DMS114 treated with DMSO at 0.1 percent for 48 hours (cell line): ENCODE measurements at regions not wholly inside any gene's neighbourhood (a gene's known extent, or its start where the extent isn't known, plus 50 kb on each side); places are given as distances from the start of the nearest gene placed in this dataset.

Experiments used
- DNase-seq: peaks from one replicate; lab custom pipeline; 2025; ENCODE audit not compliant: unreplicated experiment; lab: John Stamatoyannopoulos, UW

DNA sequence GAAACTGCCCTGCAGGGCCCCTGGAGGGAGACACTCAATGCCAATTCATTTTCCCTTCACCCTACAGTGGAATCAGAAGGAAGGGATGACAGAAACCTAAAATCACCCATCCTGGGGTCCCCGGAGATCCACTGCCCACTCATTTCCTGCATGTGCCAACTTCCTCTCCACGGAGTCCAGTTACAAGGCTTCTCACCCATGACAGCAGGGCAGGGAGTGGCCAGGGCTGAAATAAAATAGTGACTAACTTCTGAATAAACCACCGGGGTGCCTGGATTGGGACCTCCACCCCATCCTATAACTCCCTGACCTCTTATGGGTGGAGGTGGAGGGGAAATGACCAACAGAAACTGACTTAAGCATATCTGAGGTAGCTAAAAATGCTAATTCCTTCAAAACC lies 362.3 kb downstream of the MAFB start:
- DNase-seq = no peak

DNA sequence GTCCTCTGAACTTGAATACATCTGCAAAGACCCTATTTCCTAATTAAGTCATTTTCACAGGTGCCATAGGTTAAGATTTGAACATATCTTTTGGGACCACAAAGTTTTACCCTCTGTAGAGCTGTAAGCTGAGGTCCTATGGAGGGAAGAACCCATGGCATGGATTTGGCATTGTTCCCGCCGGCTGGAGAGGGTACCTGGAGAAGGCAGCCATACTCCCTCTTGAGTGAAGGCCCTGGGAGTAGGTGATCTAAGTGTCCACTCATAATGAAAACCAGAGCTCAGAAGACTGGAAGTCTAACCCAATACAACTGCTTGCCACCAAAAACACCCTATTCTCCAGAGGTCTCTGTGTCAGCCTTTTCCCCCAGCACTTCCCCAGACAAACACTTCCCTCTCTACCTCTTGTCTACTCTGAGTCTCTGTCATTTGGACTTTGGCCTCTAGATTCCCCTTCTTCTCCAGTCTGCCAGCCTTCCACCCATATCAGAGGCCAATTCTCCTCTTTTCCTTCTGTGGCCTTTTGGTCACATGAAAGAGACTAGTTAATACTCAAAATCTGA lies 363.9 kb downstream of the MAFB start:
- DNase-seq = no peak

DNA sequence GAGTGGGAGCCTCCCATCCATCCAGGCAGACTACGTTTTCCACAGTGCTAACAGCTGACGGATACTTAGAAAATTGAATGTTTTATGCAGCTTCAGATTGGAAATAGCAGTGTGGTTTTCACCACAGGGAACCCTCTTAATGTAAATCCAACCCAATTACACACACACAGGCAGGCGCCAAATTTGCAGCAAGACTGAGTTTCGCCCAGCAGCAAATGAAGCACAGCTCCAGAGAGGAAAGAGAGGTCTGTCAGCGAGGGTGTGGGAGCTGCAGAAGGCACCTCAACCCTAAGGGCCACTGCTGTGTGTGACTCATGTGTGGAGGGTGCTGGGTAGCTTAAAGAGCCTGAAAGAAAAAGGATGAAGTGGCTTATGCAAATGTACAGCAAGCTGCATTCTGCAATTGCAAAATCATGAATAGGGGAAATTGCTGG lies 365.7 kb downstream of the MAFB start:
- no peak for DNase-seq

DNA sequence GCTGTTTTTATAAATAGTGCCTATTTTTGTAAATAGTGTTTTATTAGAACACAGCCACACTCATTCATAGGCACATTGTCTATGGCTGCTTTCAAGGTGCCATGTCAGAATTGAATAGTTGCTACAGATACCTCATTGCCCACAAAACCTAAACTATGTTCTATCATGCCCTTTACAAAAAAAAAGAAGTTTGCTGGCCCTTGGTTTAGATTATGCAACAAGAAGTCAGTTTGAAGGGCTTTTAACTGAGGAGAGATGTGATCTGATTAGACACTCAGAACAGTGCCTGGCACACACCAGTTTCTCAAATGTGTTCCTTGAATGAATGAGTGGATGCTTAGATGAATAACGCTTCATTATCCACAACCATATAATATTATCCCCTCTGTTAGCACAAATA lies 366.1 kb downstream of the MAFB start:
- DNase-seq = no peak

DNA sequence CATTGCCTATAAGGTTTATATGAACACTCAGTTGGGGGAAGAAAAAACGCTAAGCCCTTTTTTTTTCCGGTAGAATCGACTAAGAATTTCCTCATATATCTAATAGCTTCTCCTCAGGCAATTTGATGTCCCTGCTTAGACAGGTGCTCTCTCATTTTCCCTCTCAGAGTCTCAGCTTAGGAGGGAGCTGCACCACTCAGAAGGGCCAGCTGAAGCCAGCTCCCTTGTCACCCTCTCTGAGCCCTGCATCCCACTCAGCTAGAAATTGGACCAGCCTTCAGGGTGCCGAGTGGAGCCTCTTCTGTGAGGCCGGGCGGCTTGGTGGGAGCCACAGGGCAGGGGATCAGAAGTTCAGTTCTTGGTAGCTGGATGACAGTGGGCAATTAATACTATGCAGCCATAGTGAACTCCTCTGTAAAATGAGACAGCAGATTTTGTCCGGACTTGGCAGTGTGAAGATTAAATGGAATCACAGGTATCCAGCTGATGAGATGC lies 368.5 kb downstream of the MAFB start:
- DNase-seq = no peak

GRCh38 chr20:40319741-40320516 lies 369.1 kb downstream of the MAFB start:
- DNase-seq = no peak

- DNase-seq = no peak
Observed at GRCh38 chr20:40319056-40319455, 370.0 kb downstream of the MAFB start.

DNA sequence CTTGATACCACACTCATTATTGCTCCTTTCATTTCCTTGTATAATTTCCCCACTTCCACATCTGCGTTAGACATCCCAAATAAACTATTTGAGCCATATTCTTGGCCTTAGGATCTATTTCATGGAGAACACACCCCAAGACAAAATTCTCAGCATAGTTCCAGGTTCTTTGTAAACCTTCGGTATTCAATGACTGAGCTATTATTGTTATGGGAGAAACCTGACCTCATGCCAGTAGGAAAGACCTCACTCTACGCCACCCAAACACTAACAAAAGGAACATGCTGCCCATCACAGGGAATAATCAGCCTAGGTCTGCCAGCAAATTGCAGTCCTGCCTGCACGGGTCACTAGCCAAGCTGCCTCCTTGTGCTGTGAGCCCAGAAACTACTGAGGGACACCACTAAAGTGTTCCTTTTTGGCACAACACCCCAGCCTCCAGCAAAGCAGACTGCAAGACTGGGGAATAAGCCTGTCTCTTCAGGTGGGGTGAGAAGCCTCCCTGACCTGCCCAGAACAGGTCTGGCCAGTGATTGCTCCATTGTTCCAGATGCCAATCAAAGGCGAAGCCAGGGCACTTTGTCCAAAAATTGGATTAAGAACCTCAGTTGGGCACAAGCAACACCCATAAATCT lies 371.8 kb downstream of the MAFB start:
- DNase-seq = no peak

DNA sequence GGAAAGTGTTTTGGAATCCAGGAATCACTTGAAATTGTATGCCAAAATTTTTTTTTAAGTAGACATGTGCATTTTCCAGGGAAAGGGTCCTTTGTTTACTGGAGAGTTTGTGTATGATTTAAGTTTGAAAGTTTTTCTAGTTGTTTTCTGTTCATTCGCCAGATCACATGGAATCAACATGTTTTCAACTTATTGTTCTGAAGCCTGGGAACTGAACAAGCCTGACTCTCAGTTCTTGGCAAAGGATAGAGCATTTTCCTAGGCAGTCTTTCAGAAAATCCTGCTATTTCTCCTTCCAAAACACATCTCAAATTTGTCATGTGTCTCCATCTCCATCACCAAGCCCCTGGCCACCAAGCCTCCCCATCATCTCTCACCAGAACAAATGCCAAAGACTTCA lies 374.8 kb downstream of the MAFB start:
- no peak for DNase-seq

DNA sequence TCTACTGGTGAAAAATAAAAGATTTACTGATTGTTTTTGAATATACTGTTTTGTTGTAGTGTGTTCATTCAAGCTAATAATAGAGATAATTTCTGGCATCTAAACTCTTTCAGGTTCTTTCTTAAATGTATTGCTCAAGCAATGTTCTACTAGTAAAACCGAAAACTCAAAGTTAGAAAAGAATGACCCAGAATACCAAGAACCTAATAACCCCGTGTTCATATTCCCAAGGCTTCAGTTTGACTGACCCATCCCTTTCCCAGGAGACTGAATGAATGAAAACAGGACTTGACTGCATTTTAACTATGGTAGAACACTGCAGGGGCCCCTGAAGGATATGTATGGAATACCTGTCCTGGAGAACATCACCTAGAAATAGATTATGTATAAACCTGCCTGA lies 375.3 kb downstream of the MAFB start:
- no peak for DNase-seq

DNA sequence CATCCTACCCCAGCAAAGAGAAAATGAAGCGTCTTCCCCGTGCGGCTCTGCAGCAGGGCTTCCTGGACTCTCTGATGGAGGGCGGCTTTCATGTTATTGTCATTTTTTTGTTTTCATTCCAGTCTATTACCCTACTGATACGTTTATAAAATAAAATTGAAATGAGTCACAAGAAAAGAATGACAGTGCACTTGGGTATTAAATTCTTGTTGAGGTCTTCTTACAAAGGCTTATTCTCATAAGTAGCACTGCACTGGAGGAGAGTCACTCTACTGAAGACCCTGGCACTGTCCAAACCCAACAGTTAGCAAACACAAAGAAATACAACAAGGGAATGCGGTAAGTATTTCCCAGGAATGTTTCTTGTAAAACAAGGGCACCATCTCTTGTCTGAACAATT lies 379.3 kb downstream of the MAFB start:
- no peak for DNase-seq

DNA sequence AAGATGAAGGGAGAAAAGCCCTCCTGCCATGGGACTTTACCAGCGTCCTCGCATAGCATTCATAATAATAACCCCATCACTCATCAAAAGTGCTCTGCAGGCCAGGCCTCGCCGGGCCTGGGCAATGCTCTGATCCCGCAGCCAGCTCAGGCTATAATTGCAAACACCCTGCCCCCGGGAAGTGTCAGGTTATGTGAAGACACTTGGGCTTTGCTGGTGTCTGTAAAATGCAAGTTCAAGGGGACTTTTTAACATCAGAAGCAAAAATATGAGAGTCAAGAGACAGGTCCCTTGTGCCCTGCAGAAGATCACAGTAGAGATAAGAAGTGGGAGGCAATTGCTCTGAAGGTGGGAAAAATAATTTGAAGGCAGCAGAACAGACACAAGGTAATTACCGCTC lies 381.0 kb downstream of the MAFB start:
- DNase-seq = no peak

DNA sequence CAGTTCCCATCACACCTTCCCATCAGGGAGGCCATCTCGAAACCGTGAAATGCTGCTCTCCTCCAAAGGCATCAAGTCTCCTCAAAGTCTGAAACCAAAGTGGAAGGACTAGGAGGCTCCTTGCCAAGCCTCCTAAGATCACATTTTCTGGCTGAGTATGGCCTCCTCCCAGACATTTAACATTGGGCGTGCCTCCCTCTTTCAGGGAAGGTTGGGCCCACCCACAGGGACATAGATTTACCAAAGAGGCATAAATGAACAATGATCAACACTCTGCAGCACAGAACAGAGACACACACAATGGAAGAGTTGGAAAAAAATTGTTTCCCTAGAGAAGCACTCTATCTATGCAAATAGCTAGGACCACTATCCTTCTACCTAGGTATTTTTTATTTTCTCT lies 381.8 kb downstream of the MAFB start:
- DNase-seq = no peak

DNA sequence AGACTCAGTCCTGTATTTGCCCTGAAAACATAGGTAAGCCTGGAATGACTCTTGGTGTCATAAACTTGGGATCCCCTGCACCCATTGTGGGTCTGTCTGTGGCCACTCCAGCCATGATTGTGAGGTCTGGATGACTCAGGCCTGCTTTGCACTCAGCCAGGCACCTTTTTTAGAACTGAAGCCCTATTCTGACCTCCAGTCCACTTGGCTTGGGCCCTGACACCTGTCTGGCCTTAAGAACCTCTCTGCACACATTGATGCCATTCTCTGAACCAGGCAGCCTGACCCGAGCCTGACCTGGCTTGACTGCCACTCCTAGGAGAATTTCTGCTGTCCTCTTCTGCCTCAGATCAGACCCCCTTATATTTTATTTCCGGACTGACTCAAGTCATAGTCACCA lies 383.7 kb downstream of the MAFB start:
- DNase-seq = no peak

- DNase-seq = no peak
Observed at GRCh38 chr20:40304119-40304613, 384.9 kb downstream of the MAFB start.

DNA sequence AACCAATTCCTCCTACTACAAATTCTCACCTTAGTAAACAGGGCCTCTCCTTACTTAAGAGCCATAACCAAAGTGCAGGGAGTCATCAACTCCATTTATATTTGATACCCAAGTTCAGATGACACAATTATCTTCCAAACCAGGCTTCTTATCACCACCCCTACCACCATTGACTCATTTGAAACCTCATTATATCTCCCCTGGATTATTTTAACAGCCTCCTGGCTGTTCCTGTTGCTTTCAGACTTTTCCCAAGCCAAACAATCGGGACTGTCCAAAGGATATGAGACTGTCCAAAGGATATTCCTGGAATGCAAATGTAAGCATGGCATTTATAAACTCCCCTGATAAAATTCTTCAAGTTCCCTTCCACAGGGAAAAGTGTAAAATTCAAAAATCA lies 394.3 kb downstream of the MAFB start:
- no peak for DNase-seq

- no peak for DNase-seq
Observed at GRCh38 chr20:40294175-40294574, 394.9 kb downstream of the MAFB start.

- no peak for DNase-seq
Observed at GRCh38 chr20:40293740-40294139, 395.3 kb downstream of the MAFB start.

- no peak for DNase-seq
Observed at GRCh38 chr20:40291493-40292135, 397.4 kb downstream of the MAFB start.

- DNase-seq = no peak
Observed at GRCh38 chr20:40287683-40288082, 401.4 kb downstream of the MAFB start.

GRCh38 chr20:40286975-40287531 lies 402.0 kb downstream of the MAFB start:
- DNase-seq = no peak
